ENCODE measurements at regions not wholly inside any gene's neighbourhood (a gene's known extent, or its start where the extent isn't known, plus 50 kb on each side); places are given as distances from the start of the nearest gene placed in this dataset.

GRCh38 chr9:131809941-131810344, 70.1 kb upstream of the RAPGEF1 start:
- intact Hi-C loops (cut with DNase I): no loop called here
- ATAC-seq (ENCODE audit: poor library complexity): no peak
- DNase-seq: no peak

- DNase-seq (no peak), ATAC-seq (ENCODE audit: poor library complexity) (no peak)
- intact Hi-C loops (cut with DNase I): no loop called here
Observed at GRCh38 chr9:131808291-131808690, 68.4 kb upstream of the RAPGEF1 start.

GRCh38 chr9:131807144-131807983, 67.5 kb upstream of the RAPGEF1 start:
- ATAC-seq (ENCODE audit: poor library complexity) (no peak), DNase-seq (no peak)
- intact Hi-C loops (cut with DNase I): no loop called here

- DNase-seq: no peak
- intact Hi-C loops (cut with DNase I): no loop called here
- no peak for ATAC-seq (ENCODE audit: poor library complexity)
Observed at GRCh38 chr9:131805803-131806202, 65.9 kb upstream of the RAPGEF1 start.

GRCh38 chr9:131804826-131805225, 65.0 kb upstream of the RAPGEF1 start:
- ATAC-seq (ENCODE audit: poor library complexity): no peak

GRCh38 chr9:131803758-131804411, 64.0 kb upstream of the RAPGEF1 start:
- intact Hi-C loops (cut with DNase I): no loop called here

More at GRCh38 chr9:131804826-131805225, 65.0 kb upstream of the RAPGEF1 start:
- intact Hi-C loops (cut with DNase I): no loop called here
- DNase-seq: no peak

GRCh38 chr9:131801810-131802209, 61.9 kb upstream of the RAPGEF1 start:
- ATAC-seq (ENCODE audit: poor library complexity): no peak
- intact Hi-C loops (cut with DNase I): no loop called here
- no peak for DNase-seq

More at GRCh38 chr9:131803758-131804411, 64.0 kb upstream of the RAPGEF1 start:
- DNase-seq: no peak
- ATAC-seq (ENCODE audit: poor library complexity): no peak

GRCh38 chr9:131800843-131801242, 61.0 kb upstream of the RAPGEF1 start:
- DNase-seq: no peak
- ATAC-seq (ENCODE audit: poor library complexity): no peak
- intact Hi-C loops (cut with DNase I): no loop called here

GRCh38 chr9:131800366-131800765, 60.5 kb upstream of the RAPGEF1 start:
- DNase-seq (no peak), ATAC-seq (ENCODE audit: poor library complexity) (no peak)
- intact Hi-C loops (cut with DNase I): no loop called here

GRCh38 chr9:131799177-131799823, 59.4 kb upstream of the RAPGEF1 start:
- DNase-seq: peak; percentile 65
- intact Hi-C loops (cut with DNase I): no loop called here
- peak; percentile 66 for ATAC-seq (ENCODE audit: poor library complexity)

- DNase-seq (no peak), ATAC-seq (ENCODE audit: poor library complexity) (no peak)
- intact Hi-C loops (cut with DNase I): no loop called here
Observed at GRCh38 chr9:131798246-131798645, 58.4 kb upstream of the RAPGEF1 start.

GRCh38 chr9:131794393-131794792, 54.5 kb upstream of the RAPGEF1 start:
- no peak for DNase-seq
- intact Hi-C loops (cut with DNase I): no loop called here
- ATAC-seq (ENCODE audit: poor library complexity): no peak

- no peak for ATAC-seq (ENCODE audit: poor library complexity)
- DNase-seq: no peak
- intact Hi-C loops (cut with DNase I): no loop called here
Observed at GRCh38 chr9:131791542-131792254, 51.8 kb upstream of the RAPGEF1 start.
